CD4-positive, alpha-beta memory T cell (primary cell): ENCODE measurements at regions not wholly inside any gene's neighbourhood (a gene's known extent, or its start where the extent isn't known, plus 50 kb on each side); places are given as distances from the start of the nearest gene placed in this dataset.

ENCODE experiments used
- CTCF ChIA-PET: fragments of 350-600 bp; sonication (Branson Sonifier 250); formaldehyde crosslinking; loops from one replicate; lab custom pipeline; 2021; ENCODE audit warnings: inconsistent platforms; ENCODE audit not compliant: partially characterized antibody; lab: Charles Lee
- POLR2A ChIA-PET: fragments of 350-600 bp; sonication (Branson Sonifier 250); formaldehyde crosslinking; loops from one replicate; lab custom pipeline; 2021; ENCODE audit not compliant: partially characterized antibody; lab: Charles Lee
- DNase-seq, 5 donors: peaks; one replicate each; pipeline versions ENCODE4 v3.0.0 to v3.0.0-alpha.2; 2020 to 2022; ENCODE audit warnings: mixed read lengths in 1 of 5
- H3K27ac ChIP-seq: one replicate; pipeline ENCODE4 v1.7.0; 2013; ENCODE audit warnings: low read depth, low read length
- H3K27me3 ChIP-seq: 2 replicates; pipeline ENCODE4 v1.7.0; 2013; ENCODE audit warnings: mild to moderate bottlenecking, low read length, moderate library complexity; ENCODE audit not compliant: insufficient read depth
- H3K36me3 ChIP-seq: 2 replicates; pipeline ENCODE4 v1.7.0; 2013; ENCODE audit warnings: mild to moderate bottlenecking, low read length, moderate library complexity; ENCODE audit not compliant: insufficient read depth
- H3K4me1 ChIP-seq: 2 replicates; pipeline ENCODE4 v1.7.0; 2013; ENCODE audit warnings: mild to moderate bottlenecking, low read length, moderate library complexity; ENCODE audit not compliant: insufficient read depth
- H3K4me3 ChIP-seq, 2 donors: one replicate each; pipeline ENCODE4 v1.7.0; 2013; ENCODE audit warnings: low read length in 2 of 2, mild to moderate bottlenecking in 1 of 2
- H3K9me3 ChIP-seq, 2 donors: one replicate each; pipeline ENCODE4 v1.7.0; 2013; ENCODE audit warnings: low read length in 2 of 2, control low read depth in 1 of 2; ENCODE audit not compliant: control insufficient read depth in 1 of 2
- H3K27ac Mint-ChIP-seq, 7 donors: one replicate each; pipeline ENCODE4 v1.8.0; 2020 to 2021; ENCODE audit warnings: mixed read lengths in 7 of 7, mild to moderate bottlenecking in 6 of 7, inconsistent platforms in 3 of 7, moderate library complexity in 3 of 7
- H3K27me3 Mint-ChIP-seq, 2 donors: one replicate each; pipeline ENCODE4 v1.8.0; 2020 to 2021; ENCODE audit warnings: mixed read lengths in 2 of 2
- H3K36me3 Mint-ChIP-seq, 2 donors: one replicate each; pipeline ENCODE4 v1.8.0; 2020 to 2021; ENCODE audit warnings: mixed read lengths in 2 of 2, inconsistent platforms in 1 of 2, mild to moderate bottlenecking in 1 of 2
- H3K4me1 Mint-ChIP-seq, 4 donors: one replicate each; pipeline ENCODE4 v1.8.0; 2020 to 2021; ENCODE audit warnings: mixed read lengths in 4 of 4, mild to moderate bottlenecking in 1 of 4
- H3K4me3 Mint-ChIP-seq, 8 donors: one replicate each; pipeline ENCODE4 v1.8.0; 2020 to 2021; ENCODE audit warnings: mixed read lengths in 8 of 8, mild to moderate bottlenecking in 7 of 8, moderate library complexity in 6 of 8, inconsistent platforms in 3 of 8
- H3K9me3 Mint-ChIP-seq, 8 donors: one replicate each; pipeline ENCODE4 v1.8.0; 2020 to 2021; ENCODE audit warnings: mixed read lengths in 8 of 8, mild to moderate bottlenecking in 5 of 8, inconsistent platforms in 3 of 8, moderate library complexity in 1 of 8
- intact Hi-C: fragments of 100-400 bp; cut with micrococcal nuclease; formaldehyde crosslinking; loops from one replicate; pipeline ENCODE4 v1.15.1; 2023

DNA sequence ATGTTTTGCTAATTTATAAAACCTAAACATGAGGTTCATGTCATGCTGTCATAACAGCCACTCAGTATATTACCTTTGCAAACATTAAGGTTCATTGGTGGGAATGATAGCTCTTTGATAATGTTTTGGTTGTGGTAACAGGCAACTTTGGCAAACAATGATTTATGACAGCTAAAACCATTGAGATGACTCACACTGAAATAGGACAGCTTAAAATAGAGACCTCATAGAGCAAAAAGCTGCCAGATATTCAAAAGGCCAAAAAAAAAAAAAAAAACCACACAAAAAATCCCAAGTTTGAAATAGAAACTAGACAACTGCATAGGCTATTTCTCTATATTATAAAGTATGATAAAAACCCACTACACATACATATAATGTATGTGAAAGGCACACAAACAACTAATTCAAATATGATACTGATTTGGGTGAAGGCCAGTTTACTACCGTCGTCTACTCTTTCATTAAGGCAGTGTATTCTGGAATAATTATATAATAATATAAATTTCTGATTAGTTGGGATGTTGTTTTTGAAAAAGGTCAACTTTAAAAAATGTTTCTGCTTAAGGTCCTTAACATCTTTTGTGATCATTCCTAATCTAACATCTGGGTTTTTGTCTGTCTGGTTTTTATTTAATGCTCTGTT is 646.0 kb upstream of the PITX2 start:
- no peaks in the 10 kb centered on the region for H3K4me1 ChIP-seq
- H3K27ac ChIP-seq, result no peak overlapping the region
- H3K4me3 ChIP-seq, result no peak overlapping the region
- ChIA-PET POLR2A (no interaction called here), CTCF (no interaction called here)
- H3K36me3 ChIP-seq, result no peaks in the 10 kb centered on the region
- intact Hi-C loops, result no loop called here
- Mint-ChIP-seq H3K27me3 (no peaks in the 10 kb centered on the region), H3K27ac (no peak overlapping the region), H3K9me3 (peaks cover 0 to 4% (median 1%) of the 10 kb centered on the region in 8 donors), H3K4me1 (no peaks in the 10 kb centered on the region), H3K36me3 (no peaks in the 10 kb centered on the region), H3K4me3 (no peak overlapping the region)
- no peaks in the 10 kb centered on the region for H3K9me3 ChIP-seq
- DNase-seq, result no peak
- H3K27me3 ChIP-seq, result no peaks in the 10 kb centered on the region

DNA sequence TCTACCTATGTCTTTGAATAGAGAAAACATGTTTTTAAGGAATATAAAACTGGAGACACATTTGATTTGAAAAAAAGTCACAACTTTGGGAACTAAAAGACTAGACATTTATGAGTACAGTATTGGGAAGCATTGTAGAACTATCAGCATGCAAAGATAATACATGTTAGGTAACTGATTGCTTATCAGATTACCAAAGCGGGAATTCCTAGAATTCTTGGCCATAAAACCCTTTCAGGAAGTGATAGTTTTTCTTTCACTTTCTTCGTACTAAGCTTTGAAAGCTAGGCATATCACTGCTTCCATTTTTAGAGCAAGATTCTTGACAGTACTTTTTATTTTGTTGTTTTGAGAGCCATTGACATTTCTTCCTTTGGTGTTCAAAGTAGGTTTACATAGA is 646.6 kb upstream of the PITX2 start:
- Mint-ChIP-seq H3K9me3 (peaks cover 0 to 4% (median 1%) of the 10 kb centered on the region in 8 donors), H3K4me3 (no peak overlapping the region), H3K36me3 (no peaks in the 10 kb centered on the region), H3K27ac (no peak overlapping the region), H3K27me3 (no peaks in the 10 kb centered on the region), H3K4me1 (no peaks in the 10 kb centered on the region)
- no peak overlapping the region for H3K27ac ChIP-seq
- no peak overlapping the region for H3K4me3 ChIP-seq
- H3K9me3 ChIP-seq, result no peaks in the 10 kb centered on the region
- no peaks in the 10 kb centered on the region for H3K36me3 ChIP-seq
- ChIA-PET CTCF (no interaction called here), POLR2A (no interaction called here)
- intact Hi-C loops, result no loop called here
- no peaks in the 10 kb centered on the region for H3K4me1 ChIP-seq
- no peaks in the 10 kb centered on the region for H3K27me3 ChIP-seq
- DNase-seq, result no peak

DNA sequence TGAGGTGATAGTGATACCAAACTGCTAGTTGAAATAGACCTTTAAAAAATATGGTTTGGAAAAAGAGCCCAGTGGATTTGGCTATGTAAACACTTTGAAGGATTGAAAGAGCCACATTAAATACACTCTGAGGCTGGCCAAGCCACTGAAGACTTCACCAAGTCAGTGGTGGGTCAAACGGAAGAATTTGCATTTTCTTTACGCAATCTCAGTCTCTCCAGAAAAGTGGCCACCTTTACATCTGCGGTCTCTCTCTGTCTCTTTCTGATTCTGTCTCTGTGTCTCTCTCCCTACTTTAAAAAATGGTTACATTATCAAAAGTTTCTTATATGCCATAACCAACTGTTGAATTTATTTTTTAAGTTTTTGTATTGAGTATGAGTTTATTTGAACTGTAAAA is 651.2 kb upstream of the PITX2 start:
- Histone ChIP-seq H3K27ac (no peak overlapping the region), H3K27me3 (no peaks in the 10 kb centered on the region), H3K9me3 (no peaks in the 10 kb centered on the region), H3K36me3 (no peaks in the 10 kb centered on the region), H3K4me1 (no peaks in the 10 kb centered on the region), H3K4me3 (no peak overlapping the region)
- intact Hi-C loops, result no loop called here
- H3K27me3 Mint-ChIP-seq, result no peaks in the 10 kb centered on the region
- H3K4me1 Mint-ChIP-seq, result no peaks in the 10 kb centered on the region
- peaks cover 0 to 7% (median 1%) of the 10 kb centered on the region in 8 donors for H3K9me3 Mint-ChIP-seq
- H3K36me3 Mint-ChIP-seq, result no peaks in the 10 kb centered on the region
- ChIA-PET POLR2A (no interaction called here), CTCF (interaction anchor here (1.5 kb wide), 1 partner anchor 8 kb away, joined by 5 read pairs; no protein-coding TSS in a partner anchor)
- H3K4me3 Mint-ChIP-seq, result no peak overlapping the region
- no peak for DNase-seq
- H3K27ac Mint-ChIP-seq, result no peak overlapping the region

DNA sequence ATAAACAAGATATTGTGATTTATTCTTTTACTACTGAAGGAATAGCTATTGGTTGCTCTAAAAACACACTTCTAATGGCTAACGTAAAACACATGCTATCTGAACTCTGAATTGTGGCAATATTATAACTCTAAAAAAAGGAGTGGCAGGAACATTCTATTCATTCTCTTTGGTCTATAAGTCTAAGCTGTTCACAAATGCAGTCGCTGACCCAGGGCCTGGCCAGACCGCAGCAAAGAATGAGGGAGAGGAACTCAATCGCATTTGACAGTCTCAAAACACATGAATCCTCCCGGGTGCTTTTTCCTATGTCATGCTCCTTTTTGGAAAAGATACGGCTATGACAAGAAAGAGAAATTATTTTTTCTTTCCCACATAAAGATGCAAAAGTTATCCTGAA is 651.6 kb upstream of the PITX2 start:
- Mint-ChIP-seq H3K4me1 (no peaks in the 10 kb centered on the region), H3K27me3 (no peaks in the 10 kb centered on the region), H3K4me3 (no peak overlapping the region), H3K36me3 (no peaks in the 10 kb centered on the region), H3K9me3 (peaks cover 0 to 7% (median 1%) of the 10 kb centered on the region in 8 donors), H3K27ac (no peak overlapping the region)
- intact Hi-C loops, result no loop called here
- no peaks in the 10 kb centered on the region for H3K9me3 ChIP-seq
- H3K27me3 ChIP-seq, result no peaks in the 10 kb centered on the region
- CTCF ChIA-PET, result no interaction called here
- DNase-seq, result no peak
- no peaks in the 10 kb centered on the region for H3K4me1 ChIP-seq
- POLR2A ChIA-PET, result no interaction called here
- H3K4me3 ChIP-seq, result no peak overlapping the region
- no peaks in the 10 kb centered on the region for H3K36me3 ChIP-seq
- no peak overlapping the region for H3K27ac ChIP-seq

DNA sequence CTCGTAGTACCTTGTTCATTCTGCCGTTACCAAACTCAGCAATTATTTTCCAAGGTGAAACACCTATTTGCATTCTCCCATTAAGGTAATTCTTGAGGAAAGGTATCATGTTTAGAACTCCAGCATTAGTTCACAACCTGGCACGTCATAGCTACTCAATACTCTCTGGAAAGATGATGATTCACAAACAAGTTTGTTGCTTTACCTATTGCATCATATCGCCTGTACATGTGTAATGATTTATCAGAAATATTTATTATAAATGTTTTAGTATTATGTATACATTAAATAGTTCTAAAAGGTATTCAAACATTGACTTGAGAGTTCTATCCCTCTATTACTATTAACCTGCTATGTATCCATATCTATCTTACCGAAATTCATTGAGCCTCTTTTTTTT is 658.3 kb upstream of the PITX2 start:
- Histone ChIP-seq H3K4me1 (no peaks in the 10 kb centered on the region), H3K4me3 (no peak overlapping the region), H3K9me3 (no peaks in the 10 kb centered on the region), H3K36me3 (no peaks in the 10 kb centered on the region), H3K27me3 (no peaks in the 10 kb centered on the region), H3K27ac (no peak overlapping the region)
- DNase-seq, result no peak
- intact Hi-C loops, result no loop called here
- ChIA-PET POLR2A (no interaction called here), CTCF (interaction anchor here (2.1 kb wide), 1 partner anchor 8 kb away, joined by 5 read pairs; no protein-coding TSS in a partner anchor)
- Mint-ChIP-seq H3K4me1 (no peaks in the 10 kb centered on the region), H3K4me3 (no peak overlapping the region), H3K36me3 (no peaks in the 10 kb centered on the region), H3K27ac (no peak overlapping the region), H3K27me3 (no peaks in the 10 kb centered on the region), H3K9me3 (peaks cover 0 to 2% (median 0%) of the 10 kb centered on the region in 8 donors)

DNA sequence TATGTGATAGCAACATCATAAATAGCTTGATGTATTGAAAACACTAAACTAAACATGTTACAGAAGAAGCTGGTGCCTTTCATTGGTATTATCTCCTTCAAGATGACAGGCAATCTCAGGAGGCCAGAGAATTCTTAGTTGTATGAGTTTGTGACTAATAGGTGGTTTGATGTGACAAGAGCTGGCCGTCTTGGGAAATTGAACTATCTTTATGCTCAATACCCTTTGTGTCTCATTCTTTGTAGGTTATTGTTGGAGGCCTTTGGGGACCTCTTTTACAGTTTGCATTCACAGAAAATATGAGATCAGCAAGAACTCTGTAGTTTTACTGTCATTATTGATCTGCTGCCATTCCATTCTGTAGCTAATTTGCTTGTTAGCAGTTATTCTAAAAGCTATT is 659.2 kb upstream of the PITX2 start:
- H3K4me3 ChIP-seq, result no peak overlapping the region
- H3K27me3 ChIP-seq, result no peaks in the 10 kb centered on the region
- ChIA-PET CTCF (interaction anchor here (0.6 to 2.1 kb wide), 3 partner anchors 9 to 684 kb away, joined by 3 to 5 read pairs (median 3); no protein-coding TSS in a partner anchor), POLR2A (no interaction called here)
- Mint-ChIP-seq H3K27ac (no peak overlapping the region), H3K4me1 (no peaks in the 10 kb centered on the region), H3K36me3 (no peaks in the 10 kb centered on the region), H3K9me3 (peaks cover 0 to 5% (median 0%) of the 10 kb centered on the region in 8 donors), H3K4me3 (no peak overlapping the region), H3K27me3 (no peaks in the 10 kb centered on the region)
- DNase-seq, result no peak
- H3K4me1 ChIP-seq, result no peaks in the 10 kb centered on the region
- intact Hi-C loops, result no loop called here
- H3K9me3 ChIP-seq, result no peaks in the 10 kb centered on the region
- H3K27ac ChIP-seq, result no peak overlapping the region
- H3K36me3 ChIP-seq, result no peaks in the 10 kb centered on the region

DNA sequence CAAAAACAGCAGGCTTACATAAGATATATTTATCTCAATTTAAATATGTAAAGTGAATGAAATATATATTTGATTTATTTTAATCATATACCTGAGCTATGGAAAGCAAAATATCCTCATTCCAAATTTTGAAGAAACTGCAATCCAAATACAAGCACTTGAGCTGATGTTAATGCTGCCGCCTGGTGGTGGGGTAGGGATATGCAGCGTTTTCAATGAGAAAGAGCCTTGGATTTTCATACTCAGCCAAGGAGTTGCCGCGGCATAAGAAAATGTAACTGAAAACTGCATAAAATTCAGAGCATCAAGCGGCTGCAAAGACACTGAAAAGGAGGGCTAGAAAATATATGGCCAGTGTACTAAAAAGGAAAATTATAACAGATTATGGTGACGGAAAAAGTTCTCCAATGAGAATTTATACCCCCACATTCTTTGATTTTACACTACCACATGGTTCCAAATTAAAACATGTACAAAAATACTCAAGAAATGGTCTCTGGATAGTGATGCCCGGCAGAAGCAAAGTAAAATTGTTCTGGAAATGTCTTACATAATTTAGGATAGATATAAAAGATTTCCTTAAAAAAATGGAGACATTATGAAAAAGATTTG is 660.3 kb upstream of the PITX2 start:
- H3K9me3 ChIP-seq, result no peaks in the 10 kb centered on the region
- Mint-ChIP-seq H3K4me3 (no peak overlapping the region), H3K27me3 (no peaks in the 10 kb centered on the region), H3K36me3 (no peaks in the 10 kb centered on the region), H3K9me3 (peaks cover 0 to 3% (median 0%) of the 10 kb centered on the region in 8 donors), H3K4me1 (no peaks in the 10 kb centered on the region), H3K27ac (no peak overlapping the region)
- H3K27ac ChIP-seq, result no peak overlapping the region
- no peaks in the 10 kb centered on the region for H3K4me1 ChIP-seq
- no peak overlapping the region for H3K4me3 ChIP-seq
- ChIA-PET CTCF (interaction anchor here (2.1 kb wide), 1 partner anchor 10 kb away, joined by 5 read pairs; no protein-coding TSS in a partner anchor), POLR2A (no interaction called here)
- peak in 2 of 5 donors; percentile 3 for DNase-seq
- H3K36me3 ChIP-seq, result no peaks in the 10 kb centered on the region
- no peaks in the 10 kb centered on the region for H3K27me3 ChIP-seq
- intact Hi-C loops, result no loop called here
